Suprapubic skin (tissue), 4 donors: ENCODE measurements at regions not wholly inside any gene's neighbourhood (a gene's known extent, or its start where the extent isn't known, plus 50 kb on each side); places are given as distances from the start of the nearest gene placed in this dataset.
A peak's percentile ranks its signal among the peaks of the same experiment; 100 is the strongest.

ENCODE experiments used
- DNase-seq, 2 donors: peaks; one replicate each; pipeline ENCODE4 v3.0.0-alpha.2; 2019; ENCODE audit warnings: low spot score in 2 of 2
- H3K27ac ChIP-seq: fragments of 200-600 bp; sonication (generic); one replicate; pipeline ENCODE4 v1.5.1; 2019
- H3K27me3 ChIP-seq: fragments of 200-600 bp; sonication (generic); one replicate; pipeline ENCODE4 v1.5.1; 2019
- H3K36me3 ChIP-seq: fragments of 200-600 bp; sonication (generic); one replicate; pipeline ENCODE4 v1.5.1; 2019
- H3K4me1 ChIP-seq: fragments of 200-600 bp; sonication (generic); one replicate; pipeline ENCODE4 v1.5.1; 2019
- H3K4me3 ChIP-seq: fragments of 200-600 bp; sonication (generic); one replicate; pipeline ENCODE4 v1.5.1; 2019; ENCODE audit warnings: mild to moderate bottlenecking
- H3K9me3 ChIP-seq: fragments of 200-600 bp; sonication (generic); one replicate; pipeline ENCODE4 v1.5.1; 2019
- CTCF ChIP-seq, 2 donors: fragments of 200-600 bp in 1 of 2; fragments of 450-650 bp in 1 of 2; sonication (generic) in 1 of 2; IDR thresholded peaks; one replicate each; pipeline ENCODE4 v1.5.1; 2016 to 2019; ENCODE audit warnings: antibody characterized with exemption in 2 of 2, mild to moderate bottlenecking in 1 of 2, moderate library complexity in 1 of 2
- EP300 ChIP-seq: sonication (generic); formaldehyde crosslinking; IDR thresholded peaks from one replicate; pipeline ENCODE4 v1.6.1; 2017; ENCODE audit warnings: antibody characterized with exemption
- POLR2A ChIP-seq, 2 donors: fragments of 450-650 bp; IDR thresholded peaks; one replicate each; pipeline ENCODE4 v1.6.1; 2017; ENCODE audit warnings: antibody characterized with exemption in 2 of 2, mild to moderate bottlenecking in 2 of 2, moderate library complexity in 2 of 2
- POLR2AphosphoS5 ChIP-seq, 3 donors: sonication (generic); formaldehyde crosslinking; IDR thresholded peaks; one replicate each; pipeline ENCODE4 v1.6.1; 2017; ENCODE audit warnings: antibody characterized with exemption in 3 of 3
- WGBS: methylation state at CpG from one replicate; pipeline ENCODE4 v1.1.5; 2018; 5-methylcytosine and 5-hydroxymethylcytosine counted together

DNA sequence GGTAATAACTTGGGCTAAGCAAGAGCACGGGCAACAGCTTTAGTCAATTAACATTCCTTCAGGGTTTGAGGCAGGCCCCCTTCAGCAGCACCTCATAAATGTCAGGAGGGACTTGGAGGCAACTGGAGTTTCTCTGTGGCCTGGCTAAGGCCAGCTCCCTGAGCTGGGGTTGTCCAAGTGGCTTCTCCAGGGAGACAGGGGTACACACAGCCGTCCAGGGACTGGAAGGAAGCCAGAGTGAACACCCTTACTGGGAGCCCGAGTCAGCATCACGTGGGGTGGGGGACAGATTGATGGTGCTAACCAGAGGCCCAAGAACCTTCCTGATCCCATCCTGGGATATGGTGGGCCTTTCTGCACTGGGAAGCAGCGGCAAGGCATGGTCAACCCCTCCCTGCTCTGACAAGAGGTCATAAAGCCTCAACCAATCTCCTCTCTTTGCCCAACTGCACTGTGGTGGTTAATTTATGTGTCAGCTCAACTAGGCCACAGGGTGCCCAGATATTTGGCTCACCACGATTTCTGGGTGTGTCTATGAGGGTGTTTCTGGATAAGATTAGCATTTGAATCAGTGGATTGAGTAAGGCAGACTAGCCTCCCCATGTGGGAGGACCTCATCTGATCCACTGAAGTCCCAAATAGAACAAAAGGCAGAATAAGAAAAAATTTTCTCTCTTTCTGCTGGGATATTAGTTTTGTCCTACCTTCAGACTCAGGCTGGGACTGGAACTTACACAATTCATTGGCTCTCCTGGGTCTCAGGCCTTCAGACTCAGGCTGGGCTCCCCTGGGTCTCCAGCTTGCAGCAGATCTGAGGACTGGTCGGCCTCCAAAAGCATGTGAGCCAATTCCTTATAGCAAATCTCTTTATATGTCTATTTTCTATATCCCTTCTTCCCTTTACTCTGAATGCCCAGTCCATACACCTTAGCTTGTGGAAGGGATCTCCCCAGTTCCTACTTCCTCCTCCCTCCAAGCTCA, 127.2 kb upstream of the LARP1 start:
- peak; percentile 63 to 81 for DNase-seq
- WGBS = 57% methylated on average over 6 of the region's 7 CpGs
- Histone ChIP-seq H3K36me3 (no peaks in the 10 kb centered on the region), H3K4me3 (no peak overlapping the region), H3K27me3 (no peaks in the 10 kb centered on the region), H3K4me1 (no peaks in the 10 kb centered on the region), H3K27ac (peak overlapping the region; percentile 53), H3K9me3 (no peaks in the 10 kb centered on the region)
- TF ChIP-seq CTCF (IDR thresholded peaks at IDR 0.05) (no peak), EP300 (no peak), POLR2AphosphoS5 (IDR thresholded peaks at IDR 0.05) (no peak), POLR2A (IDR thresholded peaks at IDR 0.05) (no peak)

DNA sequence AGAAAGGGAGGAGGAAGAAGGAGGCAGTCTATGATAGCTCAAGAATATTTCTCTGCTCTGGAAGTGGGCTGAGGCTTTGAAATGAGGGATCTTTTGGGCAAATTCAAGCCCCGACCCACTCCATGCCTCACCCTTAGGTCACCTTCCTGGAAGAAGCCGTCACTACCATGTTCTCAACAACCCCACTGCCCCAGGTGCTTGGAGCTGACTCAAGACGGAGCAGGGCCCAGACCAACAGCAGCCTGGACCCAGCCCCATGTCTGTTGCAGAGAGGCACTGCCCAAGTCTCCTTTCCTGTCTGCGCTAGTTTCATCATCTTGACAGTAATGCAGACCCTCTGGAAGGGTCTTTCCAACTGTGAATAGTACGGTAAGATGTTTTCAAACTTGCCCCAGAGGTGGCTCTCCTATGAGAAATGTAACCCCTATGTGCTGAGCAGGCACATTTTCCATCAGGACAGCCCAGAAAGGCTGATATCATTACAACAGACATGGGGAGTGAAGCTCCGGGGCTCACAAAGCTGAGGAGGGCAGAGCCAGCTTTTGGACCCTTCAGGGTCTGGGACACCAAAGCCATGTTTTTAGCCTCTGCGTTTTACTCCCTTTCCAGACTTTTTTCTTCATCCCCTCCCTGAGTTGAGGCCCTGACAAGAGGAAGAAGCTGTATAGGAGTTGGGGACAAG, 128.2 kb upstream of the LARP1 start:
- Histone ChIP-seq H3K27me3 (no peaks in the 10 kb centered on the region), H3K4me1 (no peaks in the 10 kb centered on the region), H3K9me3 (no peaks in the 10 kb centered on the region), H3K27ac (peak overlapping the region; percentile 53), H3K4me3 (no peak overlapping the region), H3K36me3 (no peaks in the 10 kb centered on the region)
- TF ChIP-seq EP300 = no peak
- no peak for TF ChIP-seq POLR2A (IDR thresholded peaks at IDR 0.05)
- no peak for TF ChIP-seq CTCF (IDR thresholded peaks at IDR 0.05)
- no peak for TF ChIP-seq POLR2AphosphoS5 (IDR thresholded peaks at IDR 0.05)
- DNase-seq = peak in 1 of 2 donors; percentile 71
- 72% methylated on average over 7 of the region's 7 CpGs for WGBS

- H3K36me3 ChIP-seq = no peaks in the 10 kb centered on the region
- TF ChIP-seq POLR2AphosphoS5 (IDR thresholded peaks at IDR 0.05) = no peak
- no peak for TF ChIP-seq CTCF (IDR thresholded peaks at IDR 0.05)
- no peak for TF ChIP-seq EP300
- TF ChIP-seq POLR2A (IDR thresholded peaks at IDR 0.05) = no peak
- no peak overlapping the region for H3K27ac ChIP-seq
- no peaks in the 10 kb centered on the region for H3K4me1 ChIP-seq
- H3K4me3 ChIP-seq = no peak overlapping the region
- DNase-seq = peak in 1 of 2 donors; percentile 7
- no peaks in the 10 kb centered on the region for H3K9me3 ChIP-seq
- H3K27me3 ChIP-seq = no peaks in the 10 kb centered on the region
- WGBS = 89% methylated on average over 5 of the region's 5 CpGs
Observed at GRCh38 chr5:154625031-154625430, 130.1 kb upstream of the LARP1 start.

DNA sequence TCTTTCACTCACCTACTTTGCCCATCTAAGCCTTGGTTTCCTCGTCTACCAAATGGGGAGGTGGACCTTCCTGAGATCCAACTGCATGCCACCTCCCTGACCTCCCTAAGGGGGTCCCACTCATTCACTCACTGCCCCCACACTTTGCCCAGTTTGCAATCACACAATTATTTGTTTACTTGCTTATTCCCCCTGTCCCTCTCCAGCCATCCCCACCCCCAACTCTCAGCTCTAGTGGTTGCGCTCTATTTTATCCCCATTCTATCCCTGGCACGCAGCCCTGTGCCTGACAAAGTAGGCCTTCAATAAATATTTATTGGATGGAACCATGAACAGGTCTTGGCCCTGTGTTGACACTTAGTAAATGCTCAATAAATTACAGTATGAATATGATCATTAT, 130.8 kb upstream of the LARP1 start:
- no peak overlapping the region for H3K4me3 ChIP-seq
- no peaks in the 10 kb centered on the region for H3K9me3 ChIP-seq
- DNase-seq = peak in 1 of 2 donors; percentile 70
- H3K27ac ChIP-seq = no peak overlapping the region
- H3K4me1 ChIP-seq = no peaks in the 10 kb centered on the region
- WGBS = 92% methylated on average over 3 of the region's 3 CpGs
- TF ChIP-seq EP300 (no peak), CTCF (IDR thresholded peaks at IDR 0.05) (no peak), POLR2A (IDR thresholded peaks at IDR 0.05) (no peak)
- H3K36me3 ChIP-seq = no peaks in the 10 kb centered on the region
- H3K27me3 ChIP-seq = no peaks in the 10 kb centered on the region

- Histone ChIP-seq H3K4me1 (no peaks in the 10 kb centered on the region), H3K36me3 (no peaks in the 10 kb centered on the region), H3K9me3 (no peaks in the 10 kb centered on the region), H3K4me3 (no peak overlapping the region), H3K27me3 (no peaks in the 10 kb centered on the region), H3K27ac (no peak overlapping the region)
- 50% methylated on average over 1 of the region's 1 CpG for WGBS
- DNase-seq = peak in 1 of 2 donors; percentile 8
- no peak for TF ChIP-seq EP300
- no peak for TF ChIP-seq CTCF (IDR thresholded peaks at IDR 0.05)
Observed at GRCh38 chr5:154620411-154620810, 134.8 kb upstream of the LARP1 start.
